Astrocyte (in vitro differentiated cells and primary cell): ENCODE measurements at regions not wholly inside any gene's neighbourhood (a gene's known extent, or its start where the extent isn't known, plus 50 kb on each side); places are given as distances from the start of the nearest gene placed in this dataset.

Experiments
- DNase-seq: peaks from one replicate; pipeline ENCODE4 v3.0.0-alpha.2; 2010; ENCODE audit warnings: low read depth
- FAIRE-seq: peaks from 2 replicates; lab custom pipeline; 2011; peaks lifted over from hg19 to GRCh38; lab: Jason Lieb, UNC
- H2AFZ ChIP-seq: 2 replicates; pipeline ENCODE4 v1.6.0; 2012; ENCODE audit warnings: low read depth, low read length, inconsistent platforms
- H3K27ac ChIP-seq: 2 replicates; pipeline ENCODE4 v1.5.1; 2011; ENCODE audit warnings: low read depth, low read length, inconsistent platforms
- H3K27me3 ChIP-seq: 2 replicates; pipeline ENCODE4 v1.6.0; 2011; ENCODE audit warnings: low read length, inconsistent platforms; ENCODE audit not compliant: insufficient read depth
- H3K36me3 ChIP-seq: 2 replicates; pipeline ENCODE4 v1.5.1; 2011; ENCODE audit warnings: low read length, inconsistent platforms; ENCODE audit not compliant: insufficient read depth
- H3K4me1 ChIP-seq: 2 replicates; pipeline ENCODE4 v1.5.1; 2011; ENCODE audit warnings: low read length, inconsistent platforms; ENCODE audit not compliant: insufficient read depth
- H3K4me2 ChIP-seq: 2 replicates; pipeline ENCODE4 v1.6.0; 2012; ENCODE audit warnings: low read length, inconsistent platforms
- H3K4me3 ChIP-seq: 2 replicates; pipeline ENCODE4 v1.5.1; 2011; ENCODE audit warnings: low read depth, mild to moderate bottlenecking, low read length, inconsistent platforms; ENCODE audit not compliant: insufficient read depth
- H3K79me2 ChIP-seq: 2 replicates; pipeline ENCODE4 v1.6.0; 2012; ENCODE audit warnings: mild to moderate bottlenecking, low read length, inconsistent platforms; ENCODE audit not compliant: insufficient read depth
- H3K9ac ChIP-seq: 2 replicates; pipeline ENCODE4 v1.6.0; 2012; ENCODE audit warnings: mild to moderate bottlenecking, low read length, inconsistent platforms
- H3K9me3 ChIP-seq: 2 replicates; pipeline ENCODE4 v1.5.1; 2012; ENCODE audit warnings: low read depth, mild to moderate bottlenecking, low read length, inconsistent platforms; ENCODE audit not compliant: insufficient read depth
- H4K20me1 ChIP-seq: 2 replicates; pipeline ENCODE4 v1.6.0; 2012; ENCODE audit warnings: low read length, inconsistent platforms; ENCODE audit not compliant: insufficient read depth
- H3K27ac Mint-ChIP-seq: one replicate; pipeline ENCODE4 v1.8.0; 2021; ENCODE audit warnings: mild to moderate bottlenecking, mixed read lengths; ENCODE audit not compliant: unreplicated experiment
- H3K27me3 Mint-ChIP-seq: one replicate; pipeline ENCODE4 v1.8.0; 2021; ENCODE audit warnings: low read depth, mixed read lengths; ENCODE audit not compliant: unreplicated experiment
- H3K36me3 Mint-ChIP-seq: one replicate; pipeline ENCODE4 v1.8.0; 2021; ENCODE audit warnings: low read depth, mixed read lengths; ENCODE audit not compliant: unreplicated experiment
- H3K4me1 Mint-ChIP-seq: one replicate; pipeline ENCODE4 v1.8.0; 2021; ENCODE audit warnings: low read depth, mixed read lengths; ENCODE audit not compliant: unreplicated experiment
- H3K4me3 Mint-ChIP-seq: one replicate; pipeline ENCODE4 v1.8.0; 2021; ENCODE audit warnings: mild to moderate bottlenecking, moderate library complexity, mixed read lengths; ENCODE audit not compliant: unreplicated experiment
- H3K9me3 Mint-ChIP-seq: one replicate; pipeline ENCODE4 v1.8.0; 2021; ENCODE audit warnings: mild to moderate bottlenecking, mixed read lengths; ENCODE audit not compliant: unreplicated experiment
- CTCF ChIP-seq: IDR thresholded peaks from 2 replicates; pipeline ENCODE4 v1.5.1; 2011; ENCODE audit warnings: low read depth, mild to moderate bottlenecking, inconsistent platforms, low read length, moderate library complexity; ENCODE audit not compliant: insufficient read depth
- EZH2 ChIP-seq: IDR thresholded peaks from 2 replicates; pipeline ENCODE4 v1.6.1; 2012; ENCODE audit warnings: mild to moderate bottlenecking, low read length, inconsistent platforms; ENCODE audit not compliant: insufficient read depth

- Mint-ChIP-seq H3K4me1 (no peaks in the 10 kb centered on the region), H3K27me3 (peaks cover 47% of the 10 kb centered on the region), H3K4me3 (no peak overlapping the region), H3K9me3 (peaks cover 3% of the 10 kb centered on the region), H3K27ac (no peak overlapping the region), H3K36me3 (no peaks in the 10 kb centered on the region)
- Histone ChIP-seq H3K27ac (no peak overlapping the region), H3K4me3 (no peak overlapping the region), H3K9ac (no peak overlapping the region), H3K4me1 (no peaks in the 10 kb centered on the region), H2AFZ (no peak overlapping the region), H4K20me1 (no peaks in the 10 kb centered on the region), H3K79me2 (no peaks in the 10 kb centered on the region), H3K36me3 (no peaks in the 10 kb centered on the region), H3K4me2 (no peak overlapping the region), H3K27me3 (peaks cover 27% of the 10 kb centered on the region), H3K9me3 (no peaks in the 10 kb centered on the region)
- TF ChIP-seq CTCF (no peak), EZH2 (no peak)
- DNase-seq (no peak), FAIRE-seq (no peak)
Measured at GRCh38 chr16:82262244-82262643, 92.2 kb upstream of the MPHOSPH6 start.

- Mint-ChIP-seq H3K4me3 (no peak overlapping the region), H3K27ac (no peak overlapping the region), H3K36me3 (no peaks in the 10 kb centered on the region), H3K9me3 (peaks cover 3% of the 10 kb centered on the region), H3K27me3 (peaks cover 37% of the 10 kb centered on the region), H3K4me1 (no peaks in the 10 kb centered on the region)
- Histone ChIP-seq H3K27ac (no peak overlapping the region), H3K27me3 (peaks cover 30% of the 10 kb centered on the region), H2AFZ (no peak overlapping the region), H3K4me2 (no peak overlapping the region), H3K9me3 (no peaks in the 10 kb centered on the region), H3K9ac (no peak overlapping the region), H3K36me3 (no peaks in the 10 kb centered on the region), H3K4me1 (no peaks in the 10 kb centered on the region), H4K20me1 (no peaks in the 10 kb centered on the region), H3K4me3 (no peak overlapping the region), H3K79me2 (no peaks in the 10 kb centered on the region)
- TF ChIP-seq EZH2 = no peak
- TF ChIP-seq CTCF = no peak
- DNase-seq (no peak), FAIRE-seq (no peak)
Measured at GRCh38 chr16:82260212-82260795, 90.3 kb upstream of the MPHOSPH6 start.

GRCh38 chr16:82259731-82260130 lies 89.7 kb upstream of the MPHOSPH6 start:
- no peak overlapping the region for H2AFZ ChIP-seq
- H3K9ac ChIP-seq = no peak overlapping the region
- H3K36me3 ChIP-seq = no peaks in the 10 kb centered on the region
- DNase-seq (no peak), FAIRE-seq (no peak)
- no peak overlapping the region for H3K4me2 ChIP-seq
- H3K27ac Mint-ChIP-seq = no peak overlapping the region
- TF ChIP-seq CTCF (no peak), EZH2 (no peak)
- H3K9me3 ChIP-seq = no peaks in the 10 kb centered on the region
- no peak overlapping the region for H3K4me3 Mint-ChIP-seq
- H3K4me3 ChIP-seq = no peak overlapping the region
- peaks cover 3% of the 10 kb centered on the region for H3K9me3 Mint-ChIP-seq
- H3K4me1 ChIP-seq = no peaks in the 10 kb centered on the region
- no peaks in the 10 kb centered on the region for H3K36me3 Mint-ChIP-seq
- H3K27me3 ChIP-seq = peaks cover 27% of the 10 kb centered on the region
- H3K27ac ChIP-seq = no peak overlapping the region
- no peaks in the 10 kb centered on the region for H3K4me1 Mint-ChIP-seq
- no peaks in the 10 kb centered on the region for H4K20me1 ChIP-seq
- no peaks in the 10 kb centered on the region for H3K79me2 ChIP-seq
- H3K27me3 Mint-ChIP-seq = peaks cover 39% of the 10 kb centered on the region
